ENCODE measurements at regions not wholly inside any gene's neighbourhood (a gene's known extent, or its start where the extent isn't known, plus 50 kb on each side); places are given as distances from the start of the nearest gene placed in this dataset.

DNA sequence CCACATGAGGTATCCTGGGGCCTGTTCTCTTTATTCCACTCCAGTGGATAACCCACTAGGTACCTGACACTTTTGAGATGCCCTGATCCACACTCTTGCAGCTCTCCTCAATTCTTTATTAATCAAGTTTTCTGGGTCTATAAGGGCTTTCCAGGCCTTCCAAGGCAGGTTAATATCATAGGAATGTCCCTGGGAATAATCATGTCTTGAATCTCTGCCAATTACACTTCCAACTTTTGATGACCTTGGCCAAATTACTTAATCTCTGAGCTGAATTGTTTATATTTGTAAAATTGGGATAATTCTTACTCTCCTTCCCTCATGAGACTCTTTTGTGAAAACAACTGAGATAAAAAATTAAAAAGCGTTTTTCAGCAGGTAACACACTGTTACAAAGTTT, 881.7 kb downstream of the MCTP2 start (continued):
- TF ChIP-seq, protein P1, sequence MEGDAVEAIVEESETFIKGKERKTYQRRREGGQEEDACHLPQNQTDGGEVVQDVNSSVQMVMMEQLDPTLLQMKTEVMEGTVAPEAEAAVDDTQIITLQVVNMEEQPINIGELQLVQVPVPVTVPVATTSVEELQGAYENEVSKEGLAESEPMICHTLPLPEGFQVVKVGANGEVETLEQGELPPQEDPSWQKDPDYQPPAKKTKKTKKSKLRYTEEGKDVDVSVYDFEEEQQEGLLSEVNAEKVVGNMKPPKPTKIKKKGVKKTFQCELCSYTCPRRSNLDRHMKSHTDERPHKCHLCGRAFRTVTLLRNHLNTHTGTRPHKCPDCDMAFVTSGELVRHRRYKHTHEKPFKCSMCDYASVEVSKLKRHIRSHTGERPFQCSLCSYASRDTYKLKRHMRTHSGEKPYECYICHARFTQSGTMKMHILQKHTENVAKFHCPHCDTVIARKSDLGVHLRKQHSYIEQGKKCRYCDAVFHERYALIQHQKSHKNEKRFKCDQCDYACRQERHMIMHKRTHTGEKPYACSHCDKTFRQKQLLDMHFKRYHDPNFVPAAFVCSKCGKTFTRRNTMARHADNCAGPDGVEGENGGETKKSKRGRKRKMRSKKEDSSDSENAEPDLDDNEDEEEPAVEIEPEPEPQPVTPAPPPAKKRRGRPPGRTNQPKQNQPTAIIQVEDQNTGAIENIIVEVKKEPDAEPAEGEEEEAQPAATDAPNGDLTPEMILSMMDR (IDR thresholded peaks at IDR 0.05), result no peak

DNA sequence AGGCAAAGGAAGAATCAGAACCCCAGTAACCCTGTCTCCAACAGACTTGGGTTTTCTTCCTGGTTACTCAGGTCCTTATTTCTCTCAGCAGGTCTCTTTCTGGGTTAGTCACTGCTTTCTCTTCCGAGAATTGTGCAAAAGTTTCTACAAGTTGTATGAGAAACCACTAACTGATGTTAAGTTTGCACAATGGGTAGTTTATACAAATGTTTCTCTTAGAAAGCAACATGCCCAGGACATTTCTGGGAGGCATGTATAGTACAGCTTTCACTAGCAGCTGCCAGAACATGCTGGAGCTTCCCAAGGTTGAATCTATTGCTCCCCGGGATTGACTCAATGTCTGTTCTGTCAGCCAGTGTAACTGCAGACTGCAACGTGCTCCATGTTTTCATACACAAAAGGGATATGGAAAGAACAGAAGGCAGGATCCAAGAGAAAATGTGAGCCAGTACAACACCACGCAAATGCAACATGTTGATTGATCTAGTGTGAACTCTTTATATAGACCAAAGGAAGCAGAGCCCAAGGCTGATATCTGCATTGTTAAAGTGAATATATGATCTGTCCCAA, 887.8 kb downstream of the MCTP2 start:
- Mint-ChIP-seq H3K27me3 (ENCODE audit: low read depth) (no peaks in the 10 kb centered on the region), H3K4me3 (no peak overlapping the region), H3K9me3 (no peaks in the 10 kb centered on the region), H3K4me1 (no peaks in the 10 kb centered on the region), H3K36me3 (no peaks in the 10 kb centered on the region), H3K27ac (no peak overlapping the region)
- ATAC-seq (no peak), DNase-seq (ENCODE audit: low spot score) (no peak)
- no peak for TF ChIP-seq EMX1 (CRISPR knock-in tag; IDR thresholded peaks at IDR 0.05)
- no peak for TF ChIP-seq SMAD3 (CRISPR knock-in tag; IDR thresholded peaks at IDR 0.05; ENCODE audit: borderline replicate concordance)
- no peak for TF ChIP-seq ZBTB21 (CRISPR knock-in tag; IDR thresholded peaks at IDR 0.05; ENCODE audit: borderline replicate concordance)
- TF ChIP-seq IRF2 (CRISPR knock-in tag; IDR thresholded peaks at IDR 0.05; ENCODE audit: borderline replicate concordance, low read depth), result no peak
- TF ChIP-seq FOXK1 (CRISPR knock-in tag; IDR thresholded peaks at IDR 0.05), result no peak
- TF ChIP-seq ZNF263 (CRISPR knock-in tag; IDR thresholded peaks at IDR 0.05; ENCODE audit: low read depth), result no peak
- TF ChIP-seq AR (CRISPR knock-in tag; IDR thresholded peaks at IDR 0.05), result no peak
- TF ChIP-seq HMGA2 (CRISPR knock-in tag; IDR thresholded peaks at IDR 0.05), result no peak
- TF ChIP-seq MLX (CRISPR knock-in tag; IDR thresholded peaks at IDR 0.05), result no peak
- ChIA-PET CTCF (no interaction called here), POLR2A (no interaction called here)

DNA sequence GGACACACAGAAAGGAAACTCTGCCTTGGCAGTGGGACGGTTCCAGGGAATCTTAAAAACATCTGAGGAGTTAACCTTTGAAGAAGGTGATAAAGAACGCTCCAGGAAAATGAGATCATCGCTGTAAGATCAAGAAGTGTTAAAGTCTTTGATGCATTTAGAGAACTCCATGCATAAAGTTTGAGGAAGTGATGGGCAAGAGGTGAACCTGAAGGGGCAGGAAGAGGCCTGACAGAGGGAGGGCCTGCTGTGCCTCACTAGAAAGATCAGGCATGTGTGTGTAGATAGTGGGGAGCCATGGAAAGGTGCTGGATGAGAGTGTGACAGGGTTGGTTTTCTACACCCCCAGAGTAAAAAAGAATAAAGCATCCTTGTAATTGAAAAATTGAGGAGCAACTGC, 889.2 kb downstream of the MCTP2 start:
- Mint-ChIP-seq H3K27ac (no peak overlapping the region), H3K36me3 (no peaks in the 10 kb centered on the region)
- ATAC-seq, result no peak
- TF ChIP-seq AFF4 (CRISPR knock-in tag; IDR thresholded peaks at IDR 0.05; ENCODE audit: borderline replicate concordance) (no peak), NR2C2 (CRISPR knock-in tag; IDR thresholded peaks at IDR 0.05) (no peak), SMAD4 (CRISPR knock-in tag; IDR thresholded peaks at IDR 0.05) (no peak), ERG (CRISPR knock-in tag; IDR thresholded peaks at IDR 0.05) (no peak), E2F4 (CRISPR knock-in tag; IDR thresholded peaks at IDR 0.05; ENCODE audit: borderline replicate concordance, low read depth) (no peak), RELA (CRISPR knock-in tag; IDR thresholded peaks at IDR 0.05; ENCODE audit: borderline replicate concordance) (no peak), ZNF138 (CRISPR knock-in tag; conservative IDR thresholded peaks at IDR 0.05) (no peak), USF2 (CRISPR knock-in tag; IDR thresholded peaks at IDR 0.05) (no peak), USF1 (CRISPR knock-in tag; IDR thresholded peaks at IDR 0.05) (no peak), NFYB (CRISPR knock-in tag; conservative IDR thresholded peaks at IDR 0.05; ENCODE audit: low read depth) (no peak), CBFB (CRISPR knock-in tag; IDR thresholded peaks at IDR 0.05; ENCODE audit: low read depth) (no peak)

More for the DNA sequence above, 889.2 kb downstream of the MCTP2 start:
- POLR2A ChIA-PET, result no interaction called here
- no peak overlapping the region for H3K4me3 Mint-ChIP-seq
- DNase-seq (ENCODE audit: low spot score), result no peak
- CTCF ChIA-PET, result no interaction called here
- no peaks in the 10 kb centered on the region for H3K9me3 Mint-ChIP-seq
- no peaks in the 10 kb centered on the region for H3K4me1 Mint-ChIP-seq
- no peaks in the 10 kb centered on the region for H3K27me3 Mint-ChIP-seq (ENCODE audit: low read depth)
